ENCODE measurements at regions not wholly inside any gene's neighbourhood (a gene's known extent, or its start where the extent isn't known, plus 50 kb on each side); places are given as distances from the start of the nearest gene placed in this dataset.

- TF ChIP-seq EZH2 (IDR thresholded peaks at IDR 0.05; ENCODE audit: insufficient read depth, low read length) = no peak
- TF ChIP-seq CTCF (IDR thresholded peaks at IDR 0.05; ENCODE audit: insufficient read depth, low read depth, low read length) = no peak
These were observed 410.6 kb downstream of the METTL15 start for GRCh38 chr11:28518825-28519224.
